H9 (cell line): ENCODE measurements at regions not wholly inside any gene's neighbourhood (a gene's known extent, or its start where the extent isn't known, plus 50 kb on each side); places are given as distances from the start of the nearest gene placed in this dataset.

Experiments used
- DNase-seq: peaks from one replicate; pipeline ENCODE4 v3.0.0-alpha.2; 2017
- H2AFZ ChIP-seq: one replicate; pipeline ENCODE4 v1.6.1; 2013; ENCODE audit warnings: mild to moderate bottlenecking, low read length, control low read depth, moderate library complexity
- H2AK5ac ChIP-seq: 2 replicates; pipeline ENCODE4 v1.6.1; 2013; ENCODE audit warnings: low read length, control low read depth, mixed read lengths; ENCODE audit not compliant: insufficient read length
- H2BK120ac ChIP-seq: one replicate; pipeline ENCODE4 v1.6.1; 2013; ENCODE audit warnings: low read depth, mild to moderate bottlenecking, low read length, control low read depth, inconsistent platforms; ENCODE audit not compliant: poor library complexity, severe bottlenecking
- H2BK12ac ChIP-seq: 2 replicates; pipeline ENCODE4 v1.6.1; 2013; ENCODE audit warnings: low read length, control low read depth, mixed read lengths, low read depth; ENCODE audit not compliant: insufficient read length
- H2BK15ac ChIP-seq: 2 replicates; pipeline ENCODE4 v1.6.1; 2013; ENCODE audit warnings: low read depth, low read length, control low read depth
- H2BK20ac ChIP-seq: one replicate; pipeline ENCODE4 v1.6.1; 2013; ENCODE audit warnings: low read depth, mild to moderate bottlenecking, low read length, control low read depth, inconsistent platforms; ENCODE audit not compliant: poor library complexity, severe bottlenecking
- H2BK5ac ChIP-seq: 2 replicates; pipeline ENCODE4 v1.6.1; 2013; ENCODE audit warnings: low read length, control low read depth, mixed read lengths; ENCODE audit not compliant: insufficient read length
- H3K14ac ChIP-seq: 2 replicates; pipeline ENCODE4 v1.6.1; 2013; ENCODE audit warnings: low read length, control low read depth; ENCODE audit not compliant: insufficient read depth
- H3K18ac ChIP-seq: 2 replicates; pipeline ENCODE4 v1.6.1; 2013; ENCODE audit warnings: low read depth, mild to moderate bottlenecking, mixed read lengths, low read length, control low read depth; ENCODE audit not compliant: insufficient read length
- H3K23ac ChIP-seq: 2 replicates; pipeline ENCODE4 v1.6.1; 2013; ENCODE audit warnings: low read length, control low read depth, mixed read lengths, low read depth; ENCODE audit not compliant: insufficient read length
- H3K23me2 ChIP-seq: 2 replicates; pipeline ENCODE4 v1.6.1; 2013; ENCODE audit warnings: low read depth, mild to moderate bottlenecking, mixed read lengths, low read length, control low read depth; ENCODE audit not compliant: insufficient read length, poor library complexity, severe bottlenecking
- H3K27ac ChIP-seq: 2 replicates; pipeline ENCODE4 v1.5.1; 2013; ENCODE audit warnings: low read length, control low read depth, mixed read lengths, low read depth; ENCODE audit not compliant: insufficient read length
- H3K27me3 ChIP-seq: 2 replicates; pipeline ENCODE4 v1.6.1; 2013; ENCODE audit warnings: low read length, control low read depth, inconsistent platforms; ENCODE audit not compliant: insufficient read depth
- H3K4ac ChIP-seq: 2 replicates; pipeline ENCODE4 v1.6.1; 2013; ENCODE audit warnings: low read depth, mild to moderate bottlenecking, control low read depth, inconsistent platforms, low read length, moderate library complexity
- H3K4me1 ChIP-seq: 2 replicates; pipeline ENCODE4 v1.6.1; 2013; ENCODE audit warnings: low read length, control low read depth, inconsistent platforms; ENCODE audit not compliant: insufficient read depth
- H3K4me2 ChIP-seq: 2 replicates; pipeline ENCODE4 v1.6.1; 2013; ENCODE audit warnings: low read length, control low read depth, mixed read lengths; ENCODE audit not compliant: insufficient read length, insufficient read depth
- H3K56ac ChIP-seq: 2 replicates; pipeline ENCODE4 v1.6.1; 2013; ENCODE audit warnings: low read depth, mild to moderate bottlenecking, mixed read lengths, low read length, control low read depth; ENCODE audit not compliant: insufficient read length
- H3K79me1 ChIP-seq: 2 replicates; pipeline ENCODE4 v1.6.1; 2013; ENCODE audit warnings: low read depth, mild to moderate bottlenecking, moderate library complexity, low read length, control low read depth, inconsistent platforms; ENCODE audit not compliant: insufficient read depth, poor library complexity, severe bottlenecking
- H3K79me2 ChIP-seq: 2 replicates; pipeline ENCODE4 v1.6.1; 2013; ENCODE audit warnings: low read length, control low read depth, inconsistent platforms; ENCODE audit not compliant: insufficient read depth
- H3K9ac ChIP-seq: 2 replicates; pipeline ENCODE4 v1.6.1; 2013; ENCODE audit warnings: low read length, control low read depth, mixed read lengths; ENCODE audit not compliant: insufficient read length; ENCODE audit errors: extremely low read depth
- H3K9me3 ChIP-seq: one replicate; pipeline ENCODE4 v1.6.1; 2013; ENCODE audit warnings: low read depth, low read length, inconsistent platforms; ENCODE audit not compliant: control insufficient read depth
- H3T11ph ChIP-seq: one replicate; pipeline ENCODE4 v1.6.1; 2013; ENCODE audit warnings: mild to moderate bottlenecking, low read length, control low read depth, inconsistent platforms
- H4K20me1 ChIP-seq: one replicate; pipeline ENCODE4 v1.6.1; 2013; ENCODE audit not compliant: control insufficient read depth, insufficient read length, insufficient read depth
- H4K5ac ChIP-seq: 2 replicates; pipeline ENCODE4 v1.6.1; 2013; ENCODE audit warnings: low read depth, mild to moderate bottlenecking, mixed read lengths, low read length, control low read depth; ENCODE audit not compliant: insufficient read length
- H4K8ac ChIP-seq: replicated peaks from 2 replicates; pipeline ENCODE4 v1.6.1; 2013; ENCODE audit warnings: low read length, control low read depth, mixed read lengths, low read depth; ENCODE audit not compliant: insufficient read length
- H4K91ac ChIP-seq: 2 replicates; pipeline ENCODE4 v1.6.1; 2013; ENCODE audit warnings: low read depth, mild to moderate bottlenecking, moderate library complexity, mixed read lengths, low read length, control low read depth; ENCODE audit not compliant: insufficient read length
- H3K27ac Mint-ChIP-seq, 3 experiments: 2 replicates in 2 of 3; 3 replicates in 1 of 3; pipeline ENCODE4 v1.8.0; 2020 to 2021; ENCODE audit warnings: mixed read lengths in 3 of 3, mild to moderate bottlenecking in 1 of 3, moderate library complexity in 1 of 3
- H3K27me3 Mint-ChIP-seq: 2 replicates; pipeline ENCODE4 v1.8.0; 2021; ENCODE audit warnings: low read depth, mild to moderate bottlenecking, moderate library complexity, mixed read lengths
- H3K36me3 Mint-ChIP-seq, 3 experiments: 2 replicates in 2 of 3; 3 replicates in 1 of 3; pipeline ENCODE4 v1.8.0; 2020 to 2021; ENCODE audit warnings: low read depth in 3 of 3, mixed read lengths in 3 of 3; ENCODE audit not compliant: insufficient read depth in 1 of 3
- H3K4me1 Mint-ChIP-seq, 2 experiments: 2 replicates each; pipeline ENCODE4 v1.8.0; 2020; ENCODE audit warnings: mixed read lengths in 2 of 2
- H3K4me3 Mint-ChIP-seq, 2 experiments: 2 replicates in 1 of 2; 3 replicates in 1 of 2; pipeline ENCODE4 v1.8.0; 2020 to 2021; ENCODE audit warnings: mild to moderate bottlenecking in 2 of 2, mixed read lengths in 2 of 2, moderate library complexity in 1 of 2
- H3K9me3 Mint-ChIP-seq, 2 experiments: 2 replicates in 1 of 2; 3 replicates in 1 of 2; pipeline ENCODE4 v1.8.0; 2020; ENCODE audit warnings: mild to moderate bottlenecking in 2 of 2, mixed read lengths in 2 of 2, moderate library complexity in 1 of 2
- WGBS: extraction: QIAGEN DNeasy Blood & Tissue Kit; methylation state at CpG from one replicate; pipeline ENCODE4 v1.1.7; 2013; ENCODE audit warnings: missing lambda C conversion rate, low lambda C conversion rate, mixed read lengths; ENCODE audit not compliant: insufficient read length; ENCODE audit errors: extremely low coverage; 5-methylcytosine and 5-hydroxymethylcytosine counted together
- TF ChIP-seq, protein P1 (sequence below): fragments of 200-600 bp; sonication (generic); conservative IDR thresholded peaks from 3 replicates; pipeline ENCODE4 v1.8.0; 2021; ENCODE audit warnings: antibody characterized with exemption, mild to moderate bottlenecking

DNA sequence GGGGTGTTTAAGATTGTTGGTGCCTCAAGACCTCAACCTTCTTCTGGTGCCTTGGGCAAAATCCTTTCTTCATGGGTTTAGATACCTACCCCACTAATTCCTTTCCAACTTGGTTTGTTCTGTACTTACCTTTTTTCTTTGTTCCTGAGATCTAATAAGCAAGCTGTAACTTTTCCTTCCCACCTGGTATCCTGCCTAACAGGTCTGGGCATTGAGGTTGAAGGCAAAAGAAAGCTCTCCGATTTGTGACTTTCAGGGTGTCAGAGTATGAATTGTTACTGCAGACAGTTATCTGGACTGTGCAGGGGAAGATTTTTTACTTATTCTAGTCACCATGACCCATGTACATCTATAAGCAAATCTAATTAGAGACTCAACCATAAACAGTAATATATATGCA lies 162.6 kb upstream of the DMRT1 start:
- no peaks in the 10 kb centered on the region for H3K79me1 ChIP-seq
- H2AK5ac ChIP-seq = no peak overlapping the region
- no peak overlapping the region for H3K9ac ChIP-seq
- TF ChIP-seq, protein P1, sequence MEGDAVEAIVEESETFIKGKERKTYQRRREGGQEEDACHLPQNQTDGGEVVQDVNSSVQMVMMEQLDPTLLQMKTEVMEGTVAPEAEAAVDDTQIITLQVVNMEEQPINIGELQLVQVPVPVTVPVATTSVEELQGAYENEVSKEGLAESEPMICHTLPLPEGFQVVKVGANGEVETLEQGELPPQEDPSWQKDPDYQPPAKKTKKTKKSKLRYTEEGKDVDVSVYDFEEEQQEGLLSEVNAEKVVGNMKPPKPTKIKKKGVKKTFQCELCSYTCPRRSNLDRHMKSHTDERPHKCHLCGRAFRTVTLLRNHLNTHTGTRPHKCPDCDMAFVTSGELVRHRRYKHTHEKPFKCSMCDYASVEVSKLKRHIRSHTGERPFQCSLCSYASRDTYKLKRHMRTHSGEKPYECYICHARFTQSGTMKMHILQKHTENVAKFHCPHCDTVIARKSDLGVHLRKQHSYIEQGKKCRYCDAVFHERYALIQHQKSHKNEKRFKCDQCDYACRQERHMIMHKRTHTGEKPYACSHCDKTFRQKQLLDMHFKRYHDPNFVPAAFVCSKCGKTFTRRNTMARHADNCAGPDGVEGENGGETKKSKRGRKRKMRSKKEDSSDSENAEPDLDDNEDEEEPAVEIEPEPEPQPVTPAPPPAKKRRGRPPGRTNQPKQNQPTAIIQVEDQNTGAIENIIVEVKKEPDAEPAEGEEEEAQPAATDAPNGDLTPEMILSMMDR = no peak
- H4K5ac ChIP-seq = no peak overlapping the region
- Mint-ChIP-seq H3K36me3 (no peaks in the 10 kb centered on the region; a peak in 1 of 7 replicates), H3K27ac (no peak overlapping the region), H3K4me3 (no peak overlapping the region), H3K4me1 (peaks cover 41 to 44% of the 10 kb centered on the region in 2 experiments), H3K9me3 (no peaks in the 10 kb centered on the region), H3K27me3 (no peaks in the 10 kb centered on the region)
- no peaks in the 10 kb centered on the region for H4K20me1 ChIP-seq
- H2BK15ac ChIP-seq = no peak overlapping the region
- no peaks in the 10 kb centered on the region for H3K27me3 ChIP-seq
- H3K14ac ChIP-seq = no peak overlapping the region
- no peak overlapping the region for H3T11ph ChIP-seq
- H3K79me2 ChIP-seq = no peaks in the 10 kb centered on the region
- no peak for DNase-seq
- no peak overlapping the region for H2AFZ ChIP-seq
- H3K27ac ChIP-seq = no peak overlapping the region
- no peak overlapping the region for H3K18ac ChIP-seq
- no peak overlapping the region for H3K4ac ChIP-seq
- H3K23ac ChIP-seq = no peak overlapping the region
- no peak overlapping the region for H2BK5ac ChIP-seq
- H2BK20ac ChIP-seq = no peak overlapping the region
- no peaks in the 10 kb centered on the region for H3K9me3 ChIP-seq
- H3K4me2 ChIP-seq = no peak overlapping the region
- no peak overlapping the region for H2BK120ac ChIP-seq
- no peaks in the 10 kb centered on the region for H3K23me2 ChIP-seq
- no peak overlapping the region for H4K91ac ChIP-seq
- H2BK12ac ChIP-seq = no peak overlapping the region
- H4K8ac ChIP-seq = no peak overlapping the region
- H3K56ac ChIP-seq = no peak overlapping the region
- H3K4me1 ChIP-seq = peaks cover 6% of the 10 kb centered on the region; the same call in 1 of the 2 replicates
- WGBS = no CpG with 5 or more reads among the region's 1 CpG
